ENCODE measurements at regions not wholly inside any gene's neighbourhood (a gene's known extent, or its start where the extent isn't known, plus 50 kb on each side); places are given as distances from the start of the nearest gene placed in this dataset.

DNA sequence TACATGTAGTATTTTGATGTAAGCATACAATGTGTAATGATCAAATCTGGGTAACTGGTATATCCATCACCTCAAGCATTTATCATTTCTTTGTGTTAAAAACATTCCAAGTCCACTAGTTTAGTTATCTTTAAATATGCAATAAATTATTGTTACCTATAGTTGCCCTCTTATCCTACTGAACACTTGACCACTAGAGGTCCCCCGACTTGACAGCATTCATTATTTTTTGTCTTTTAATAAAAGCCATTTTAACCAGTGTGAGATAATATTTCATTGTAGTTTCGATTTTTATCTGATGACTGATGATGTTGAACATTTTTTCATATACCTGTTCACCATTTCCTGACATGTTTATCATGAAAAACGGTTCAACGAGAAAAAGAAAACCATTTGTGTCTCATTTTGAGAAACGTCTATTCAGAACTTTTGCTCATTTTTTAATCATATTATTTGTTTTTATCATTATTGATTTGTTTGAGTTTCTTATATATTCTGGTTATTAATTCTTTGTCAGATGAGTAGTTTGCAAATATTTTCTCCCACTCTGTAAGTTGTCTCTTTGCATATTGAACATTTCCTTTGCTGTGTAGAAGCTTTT, 199.0 kb upstream of the CXXC4 start:
- Histone ChIP-seq H3K4me3 (no peak overlapping the region), H4K20me1 (ENCODE audit: insufficient read depth, poor library complexity, severe bottlenecking) (no peaks in the 10 kb centered on the region), H3K9me3 (ENCODE audit: low read depth) (no peaks in the 10 kb centered on the region), H3K27ac (no peak overlapping the region), H3K4me2 (no peak overlapping the region), H2AFZ (no peak overlapping the region), H3K4me1 (ENCODE audit: insufficient read depth) (no peaks in the 10 kb centered on the region), H3K36me3 (replicated peaks; ENCODE audit: insufficient read depth, low read depth) (no peaks in the 10 kb centered on the region), H3K9me2 (replicated peaks; ENCODE audit: insufficient read depth) (no peaks in the 10 kb centered on the region), H3K79me2 (no peaks in the 10 kb centered on the region), H3K27me3 (no peaks in the 10 kb centered on the region)
- TF ChIP-seq, protein P1, sequence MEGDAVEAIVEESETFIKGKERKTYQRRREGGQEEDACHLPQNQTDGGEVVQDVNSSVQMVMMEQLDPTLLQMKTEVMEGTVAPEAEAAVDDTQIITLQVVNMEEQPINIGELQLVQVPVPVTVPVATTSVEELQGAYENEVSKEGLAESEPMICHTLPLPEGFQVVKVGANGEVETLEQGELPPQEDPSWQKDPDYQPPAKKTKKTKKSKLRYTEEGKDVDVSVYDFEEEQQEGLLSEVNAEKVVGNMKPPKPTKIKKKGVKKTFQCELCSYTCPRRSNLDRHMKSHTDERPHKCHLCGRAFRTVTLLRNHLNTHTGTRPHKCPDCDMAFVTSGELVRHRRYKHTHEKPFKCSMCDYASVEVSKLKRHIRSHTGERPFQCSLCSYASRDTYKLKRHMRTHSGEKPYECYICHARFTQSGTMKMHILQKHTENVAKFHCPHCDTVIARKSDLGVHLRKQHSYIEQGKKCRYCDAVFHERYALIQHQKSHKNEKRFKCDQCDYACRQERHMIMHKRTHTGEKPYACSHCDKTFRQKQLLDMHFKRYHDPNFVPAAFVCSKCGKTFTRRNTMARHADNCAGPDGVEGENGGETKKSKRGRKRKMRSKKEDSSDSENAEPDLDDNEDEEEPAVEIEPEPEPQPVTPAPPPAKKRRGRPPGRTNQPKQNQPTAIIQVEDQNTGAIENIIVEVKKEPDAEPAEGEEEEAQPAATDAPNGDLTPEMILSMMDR (IDR thresholded peaks at IDR 0.05; ENCODE audit: poor library complexity), result peak; percentile 24
- TF ChIP-seq EZH2phosphoT487 (IDR thresholded peaks at IDR 0.05; ENCODE audit: low read depth, severe bottlenecking, unreplicated experiment), result no peak
- DNase-seq (ENCODE audit: low spot score), result no peak
- 80% methylated on average over 5 of the region's 5 CpGs for WGBS (ENCODE audit: low lambda C conversion rate, missing lambda C conversion rate)

DNA sequence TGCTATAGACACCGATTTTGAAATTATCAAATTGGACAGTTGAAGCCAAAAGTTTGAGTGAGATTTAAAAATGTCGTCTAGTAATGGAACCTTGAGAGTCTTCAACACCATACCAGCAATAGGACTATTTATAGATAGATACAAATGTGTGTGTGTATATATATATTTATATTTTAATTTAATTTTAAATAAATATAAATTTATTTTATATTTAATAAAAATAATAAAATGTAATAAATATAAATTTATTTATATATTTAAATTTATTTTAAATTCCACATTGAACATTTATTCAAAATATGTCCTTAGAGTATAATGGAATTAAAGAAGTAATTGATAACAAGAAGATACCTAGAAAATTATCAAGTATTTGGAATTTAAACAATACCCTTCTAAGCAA, 221.9 kb upstream of the CXXC4 start:
- no peaks in the 10 kb centered on the region for H3K36me3 ChIP-seq (replicated peaks; ENCODE audit: insufficient read depth, low read depth)
- no peak overlapping the region for H3K4me2 ChIP-seq
- H3K4me1 ChIP-seq (ENCODE audit: insufficient read depth), result no peaks in the 10 kb centered on the region
- H3K79me2 ChIP-seq, result no peaks in the 10 kb centered on the region
- no peaks in the 10 kb centered on the region for H3K9me3 ChIP-seq (ENCODE audit: low read depth)
- no peak overlapping the region for H2AFZ ChIP-seq
- H3K27ac ChIP-seq, result no peak overlapping the region
- TF ChIP-seq EZH2 (IDR thresholded peaks at IDR 0.05; ENCODE audit: borderline replicate concordance) (no peak), EZH2phosphoT487 (IDR thresholded peaks at IDR 0.05; ENCODE audit: low read depth, severe bottlenecking, unreplicated experiment) (no peak)
- TF ChIP-seq, protein P1 (IDR thresholded peaks at IDR 0.05; ENCODE audit: poor library complexity), result no peak
- WGBS (ENCODE audit: low lambda C conversion rate, missing lambda C conversion rate), result 88% methylated on average over 2 of the region's 2 CpGs
- H3K4me3 ChIP-seq, result no peak overlapping the region
- no peaks in the 10 kb centered on the region for H3K9me2 ChIP-seq (replicated peaks; ENCODE audit: insufficient read depth)
- H4K20me1 ChIP-seq (ENCODE audit: insufficient read depth, poor library complexity, severe bottlenecking), result no peaks in the 10 kb centered on the region
- DNase-seq (ENCODE audit: low spot score), result no peak
- H3K27me3 ChIP-seq, result no peaks in the 10 kb centered on the region

DNA sequence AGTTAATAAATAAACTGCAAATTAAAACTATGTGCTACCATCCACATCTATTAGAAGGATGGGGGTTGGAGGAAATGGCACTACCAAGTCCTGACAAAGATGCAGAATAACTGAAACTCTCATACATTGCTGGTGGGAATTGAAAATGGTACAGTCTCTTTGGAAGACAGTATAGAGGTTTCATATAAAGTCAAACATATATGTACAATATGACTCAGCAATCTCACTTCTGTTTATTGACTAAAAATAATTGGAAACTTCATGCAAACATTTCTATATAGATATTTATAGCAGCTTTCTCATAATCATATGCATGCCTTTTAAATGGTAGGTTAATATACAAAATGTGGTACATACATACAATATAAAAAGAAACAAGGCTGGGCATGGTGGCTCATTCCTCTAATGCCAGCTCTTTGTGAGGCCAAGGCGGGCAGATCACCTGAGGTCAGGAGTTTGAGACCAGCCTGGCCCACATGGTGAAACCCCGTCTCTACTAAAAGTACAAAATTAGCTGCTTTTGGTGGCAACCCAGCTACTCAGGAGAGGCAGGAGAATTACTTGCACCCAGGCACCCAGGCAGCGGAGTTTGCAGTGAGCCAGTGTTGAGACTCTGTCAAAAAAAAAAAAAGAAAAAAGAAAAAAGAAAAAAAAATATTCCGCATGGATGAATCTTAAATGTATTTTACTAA, 225.0 kb upstream of the CXXC4 start:
- Histone ChIP-seq H3K9me2 (replicated peaks; ENCODE audit: insufficient read depth) (no peaks in the 10 kb centered on the region), H3K4me1 (ENCODE audit: insufficient read depth) (no peaks in the 10 kb centered on the region), H3K4me2 (no peak overlapping the region), H3K4me3 (no peak overlapping the region), H3K9me3 (ENCODE audit: low read depth) (no peaks in the 10 kb centered on the region), H2AFZ (no peak overlapping the region), H3K79me2 (no peaks in the 10 kb centered on the region), H4K20me1 (ENCODE audit: insufficient read depth, poor library complexity, severe bottlenecking) (no peaks in the 10 kb centered on the region), H3K36me3 (replicated peaks; ENCODE audit: insufficient read depth, low read depth) (no peaks in the 10 kb centered on the region), H3K27me3 (no peaks in the 10 kb centered on the region), H3K27ac (no peak overlapping the region)
- TF ChIP-seq, protein P1 (IDR thresholded peaks at IDR 0.05; ENCODE audit: poor library complexity), result no peak
- no peak for TF ChIP-seq EZH2 (IDR thresholded peaks at IDR 0.05; ENCODE audit: borderline replicate concordance)
- 72% methylated on average over 4 of the region's 4 CpGs for WGBS (ENCODE audit: low lambda C conversion rate, missing lambda C conversion rate)
- DNase-seq (ENCODE audit: low spot score), result no peak
